Liver (tissue), 8 donors: ENCODE measurements at regions not wholly inside any gene's neighbourhood (a gene's known extent, or its start where the extent isn't known, plus 50 kb on each side); places are given as distances from the start of the nearest gene placed in this dataset.

Experiments
- DNase-seq: peaks from one replicate; pipeline ENCODE4 v3.0.0-alpha.2; 2017; ENCODE audit warnings: low spot score
- H3K27ac ChIP-seq, 2 donors: one replicate each; pipeline ENCODE4 v1.7.0; 2013; ENCODE audit warnings: inconsistent platforms in 2 of 2, low read length in 2 of 2, control low read depth in 1 of 2, low read depth in 1 of 2, mild to moderate bottlenecking in 1 of 2
- H3K27me3 ChIP-seq, 4 donors: one replicate each; pipeline versions ENCODE4 v1.6.1 to v1.7.0; 2013; ENCODE audit warnings: low read length in 3 of 4, inconsistent platforms in 1 of 4, mild to moderate bottlenecking in 1 of 4, moderate library complexity in 1 of 4; ENCODE audit not compliant: control insufficient read depth in 4 of 4, insufficient read depth in 4 of 4
- H3K36me3 ChIP-seq, 4 donors: one replicate each; pipeline versions ENCODE4 v1.6.1 to v1.7.0; 2013; ENCODE audit warnings: low read length in 3 of 4, mild to moderate bottlenecking in 3 of 4, low read depth in 1 of 4, moderate library complexity in 1 of 4; ENCODE audit not compliant: control insufficient read depth in 4 of 4, insufficient read depth in 3 of 4
- H3K4me1 ChIP-seq, 4 donors: one replicate each; pipeline versions ENCODE4 v1.6.1 to v1.7.0; 2013; ENCODE audit warnings: low read length in 3 of 4, mild to moderate bottlenecking in 3 of 4, moderate library complexity in 1 of 4; ENCODE audit not compliant: control insufficient read depth in 4 of 4, insufficient read depth in 4 of 4
- H3K4me3 ChIP-seq, 3 donors: one replicate each; pipeline versions ENCODE4 v1.6.1 to v1.7.0; 2013; ENCODE audit warnings: low read length in 3 of 3, control low read depth in 1 of 3, low read depth in 1 of 3, mild to moderate bottlenecking in 1 of 3
- H3K9ac ChIP-seq, 2 donors: one replicate each; pipeline ENCODE4 v1.7.0; 2013; ENCODE audit warnings: low read length in 2 of 2, mild to moderate bottlenecking in 2 of 2, moderate library complexity in 2 of 2, control low read depth in 1 of 2, low read depth in 1 of 2
- H3K9me3 ChIP-seq, 4 donors: one replicate each; pipeline versions ENCODE4 v1.6.1 to v1.7.0; 2013; ENCODE audit warnings: low read length in 3 of 4; ENCODE audit not compliant: control insufficient read depth in 4 of 4
- CTCF ChIP-seq: fragments of 150-350 bp; IDR thresholded peaks from 2 replicates; pipeline ENCODE4 v1.5.1; 2017; ENCODE audit warnings: improper control_type of control experiment, low read depth, low read length; ENCODE audit not compliant: missing input control
- EGR1 ChIP-seq, 2 donors: IDR thresholded peaks; 2 replicates each; pipeline ENCODE4 v1.6.1; 2016 to 2018; ENCODE audit warnings: antibody characterized with exemption in 2 of 2, low read depth in 2 of 2
- FOXA1 ChIP-seq: IDR thresholded peaks from 2 replicates; pipeline ENCODE4 v1.6.1; 2016; ENCODE audit warnings: antibody characterized with exemption
- FOXA2 ChIP-seq: IDR thresholded peaks from 2 replicates; pipeline ENCODE4 v1.6.1; 2016; ENCODE audit warnings: antibody characterized with exemption
- GABPA ChIP-seq, 2 donors: IDR thresholded peaks in 1 of 2; conservative IDR thresholded peaks in 1 of 2; 2 replicates each; pipeline ENCODE4 v1.6.1; 2016; ENCODE audit warnings: antibody characterized with exemption in 2 of 2, mild to moderate bottlenecking in 1 of 2, moderate library complexity in 1 of 2
- HNF4A ChIP-seq, 2 donors: conservative IDR thresholded peaks; 2 replicates each; pipeline ENCODE4 v1.6.1; 2016; ENCODE audit warnings: antibody characterized with exemption in 2 of 2, mild to moderate bottlenecking in 2 of 2
- HNF4G ChIP-seq: IDR thresholded peaks from 2 replicates; pipeline ENCODE4 v1.6.1; 2016; ENCODE audit warnings: antibody characterized with exemption
- JUND ChIP-seq, 2 donors: IDR thresholded peaks; 2 replicates each; pipeline ENCODE4 v1.6.1; 2016; ENCODE audit warnings: antibody characterized with exemption in 2 of 2
- MAX ChIP-seq: IDR thresholded peaks from 2 replicates; pipeline ENCODE4 v1.6.1; 2016; ENCODE audit warnings: antibody characterized with exemption
- NR2F2 ChIP-seq: IDR thresholded peaks from 2 replicates; pipeline ENCODE4 v1.6.1; 2016; ENCODE audit warnings: antibody characterized with exemption
- RAD21 ChIP-seq, 2 donors: IDR thresholded peaks; 2 replicates each; pipeline ENCODE4 v1.6.1; 2016; ENCODE audit warnings: antibody characterized with exemption in 2 of 2, mild to moderate bottlenecking in 2 of 2
- RXRA ChIP-seq, 2 donors: IDR thresholded peaks; 2 replicates each; pipeline ENCODE4 v1.6.1; 2017 to 2018; ENCODE audit warnings: antibody characterized with exemption in 2 of 2, mild to moderate bottlenecking in 1 of 2
- SP1 ChIP-seq: IDR thresholded peaks from 2 replicates; pipeline ENCODE4 v1.6.1; 2018; ENCODE audit warnings: antibody characterized with exemption, mild to moderate bottlenecking
- TAF1 ChIP-seq: conservative IDR thresholded peaks from 2 replicates; pipeline ENCODE4 v1.6.1; 2016; ENCODE audit warnings: antibody characterized with exemption, mild to moderate bottlenecking
- YY1 ChIP-seq: IDR thresholded peaks from 2 replicates; pipeline ENCODE4 v1.6.1; 2016; ENCODE audit warnings: antibody characterized with exemption, mild to moderate bottlenecking
- WGBS: extraction: QIAGEN DNeasy Blood & Tissue Kit; methylation state at CpG from one replicate; pipeline ENCODE4 v1.1.7; 2013; 5-methylcytosine and 5-hydroxymethylcytosine counted together
- TF ChIP-seq, protein P1 (sequence below): IDR thresholded peaks from 2 replicates; pipeline ENCODE4 v1.6.1; 2016; ENCODE audit warnings: antibody characterized with exemption, mild to moderate bottlenecking
- TF ChIP-seq, protein P2 (sequence below): IDR thresholded peaks from 2 replicates; pipeline ENCODE4 v1.6.1; 2016; ENCODE audit warnings: antibody characterized with exemption
- TF ChIP-seq, protein P3 (sequence below): IDR thresholded peaks from 2 replicates; pipeline ENCODE4 v1.6.1; 2016; ENCODE audit warnings: antibody characterized with exemption
- donor health status: healthy.
- donor health status: healthy.
- donor health status: healthy.
- donor health status: healthy.
- donor health status: healthy.

GRCh38 chr6:158916617-158917016 lies 83.4 kb downstream of the RSPH3 start:
- Histone ChIP-seq H3K9ac (no peak overlapping the region), H3K27ac (no peak overlapping the region), H3K27me3 (no peaks in the 10 kb centered on the region), H3K4me1 (no peaks in the 10 kb centered on the region), H3K9me3 (no peaks in the 10 kb centered on the region), H3K36me3 (no peaks in the 10 kb centered on the region), H3K4me3 (no peak overlapping the region)
- TF ChIP-seq HNF4G: no peak
- TF ChIP-seq FOXA2: no peak
- TF ChIP-seq EGR1 (IDR thresholded peaks at IDR 0.05; ENCODE audit: low read depth in 2 of 2): no peak
- no peak for TF ChIP-seq FOXA1
- TF ChIP-seq CTCF: no peak
- TF ChIP-seq, protein P1, sequence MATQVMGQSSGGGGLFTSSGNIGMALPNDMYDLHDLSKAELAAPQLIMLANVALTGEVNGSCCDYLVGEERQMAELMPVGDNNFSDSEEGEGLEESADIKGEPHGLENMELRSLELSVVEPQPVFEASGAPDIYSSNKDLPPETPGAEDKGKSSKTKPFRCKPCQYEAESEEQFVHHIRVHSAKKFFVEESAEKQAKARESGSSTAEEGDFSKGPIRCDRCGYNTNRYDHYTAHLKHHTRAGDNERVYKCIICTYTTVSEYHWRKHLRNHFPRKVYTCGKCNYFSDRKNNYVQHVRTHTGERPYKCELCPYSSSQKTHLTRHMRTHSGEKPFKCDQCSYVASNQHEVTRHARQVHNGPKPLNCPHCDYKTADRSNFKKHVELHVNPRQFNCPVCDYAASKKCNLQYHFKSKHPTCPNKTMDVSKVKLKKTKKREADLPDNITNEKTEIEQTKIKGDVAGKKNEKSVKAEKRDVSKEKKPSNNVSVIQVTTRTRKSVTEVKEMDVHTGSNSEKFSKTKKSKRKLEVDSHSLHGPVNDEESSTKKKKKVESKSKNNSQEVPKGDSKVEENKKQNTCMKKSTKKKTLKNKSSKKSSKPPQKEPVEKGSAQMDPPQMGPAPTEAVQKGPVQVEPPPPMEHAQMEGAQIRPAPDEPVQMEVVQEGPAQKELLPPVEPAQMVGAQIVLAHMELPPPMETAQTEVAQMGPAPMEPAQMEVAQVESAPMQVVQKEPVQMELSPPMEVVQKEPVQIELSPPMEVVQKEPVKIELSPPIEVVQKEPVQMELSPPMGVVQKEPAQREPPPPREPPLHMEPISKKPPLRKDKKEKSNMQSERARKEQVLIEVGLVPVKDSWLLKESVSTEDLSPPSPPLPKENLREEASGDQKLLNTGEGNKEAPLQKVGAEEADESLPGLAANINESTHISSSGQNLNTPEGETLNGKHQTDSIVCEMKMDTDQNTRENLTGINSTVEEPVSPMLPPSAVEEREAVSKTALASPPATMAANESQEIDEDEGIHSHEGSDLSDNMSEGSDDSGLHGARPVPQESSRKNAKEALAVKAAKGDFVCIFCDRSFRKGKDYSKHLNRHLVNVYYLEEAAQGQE: no peak
- TF ChIP-seq RXRA (IDR thresholded peaks at IDR 0.05): no peak
- no peak for TF ChIP-seq NR2F2
- no peak for TF ChIP-seq SP1
- TF ChIP-seq TAF1: no peak
- no peak for TF ChIP-seq RAD21 (IDR thresholded peaks at IDR 0.05)
- TF ChIP-seq MAX: no peak
- TF ChIP-seq, protein P2, sequence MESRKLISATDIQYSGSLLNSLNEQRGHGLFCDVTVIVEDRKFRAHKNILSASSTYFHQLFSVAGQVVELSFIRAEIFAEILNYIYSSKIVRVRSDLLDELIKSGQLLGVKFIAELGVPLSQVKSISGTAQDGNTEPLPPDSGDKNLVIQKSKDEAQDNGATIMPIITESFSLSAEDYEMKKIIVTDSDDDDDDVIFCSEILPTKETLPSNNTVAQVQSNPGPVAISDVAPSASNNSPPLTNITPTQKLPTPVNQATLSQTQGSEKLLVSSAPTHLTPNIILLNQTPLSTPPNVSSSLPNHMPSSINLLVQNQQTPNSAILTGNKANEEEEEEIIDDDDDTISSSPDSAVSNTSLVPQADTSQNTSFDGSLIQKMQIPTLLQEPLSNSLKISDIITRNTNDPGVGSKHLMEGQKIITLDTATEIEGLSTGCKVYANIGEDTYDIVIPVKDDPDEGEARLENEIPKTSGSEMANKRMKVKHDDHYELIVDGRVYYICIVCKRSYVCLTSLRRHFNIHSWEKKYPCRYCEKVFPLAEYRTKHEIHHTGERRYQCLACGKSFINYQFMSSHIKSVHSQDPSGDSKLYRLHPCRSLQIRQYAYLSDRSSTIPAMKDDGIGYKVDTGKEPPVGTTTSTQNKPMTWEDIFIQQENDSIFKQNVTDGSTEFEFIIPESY: no peak
- no peak for TF ChIP-seq HNF4A (conservative IDR thresholded peaks at IDR 0.05)
- no peak for TF ChIP-seq JUND (IDR thresholded peaks at IDR 0.05)
- no peak for TF ChIP-seq GABPA (IDR thresholded peaks at IDR 0.05 in 1 of 2, conservative IDR thresholded peaks at IDR 0.05 in 1 of 2)
- no peak for TF ChIP-seq YY1
- 95% methylated on average over 11 of the region's 11 CpGs for WGBS
- no peak for DNase-seq

- peak; percentile 45 to 86 for TF ChIP-seq HNF4A (conservative IDR thresholded peaks at IDR 0.05)
- no peak for TF ChIP-seq JUND (IDR thresholded peaks at IDR 0.05)
- no peak for TF ChIP-seq FOXA2
- TF ChIP-seq, protein P3, sequence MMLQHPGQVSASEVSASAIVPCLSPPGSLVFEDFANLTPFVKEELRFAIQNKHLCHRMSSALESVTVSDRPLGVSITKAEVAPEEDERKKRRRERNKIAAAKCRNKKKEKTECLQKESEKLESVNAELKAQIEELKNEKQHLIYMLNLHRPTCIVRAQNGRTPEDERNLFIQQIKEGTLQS: no peak
- TF ChIP-seq TAF1: no peak
- TF ChIP-seq HNF4G: no peak
- TF ChIP-seq RXRA (IDR thresholded peaks at IDR 0.05): no peak
- TF ChIP-seq, protein P1: no peak
- no peak overlapping the region for H3K4me3 ChIP-seq
Measured at GRCh38 chr6:158914923-158915322, 85.1 kb downstream of the RSPH3 start.

More at GRCh38 chr6:158914923-158915322, 85.1 kb downstream of the RSPH3 start:
- Histone ChIP-seq H3K27me3 (no peaks in the 10 kb centered on the region), H3K27ac (no peak overlapping the region), H3K9me3 (no peaks in the 10 kb centered on the region), H3K4me1 (no peaks in the 10 kb centered on the region), H3K36me3 (no peaks in the 10 kb centered on the region), H3K9ac (no peak overlapping the region)
- 72% methylated on average over 8 of the region's 8 CpGs for WGBS
- DNase-seq: no peak
